ENCODE measurements at regions not wholly inside any gene's neighbourhood (a gene's known extent, or its start where the extent isn't known, plus 50 kb on each side); places are given as distances from the start of the nearest gene placed in this dataset.

DNA sequence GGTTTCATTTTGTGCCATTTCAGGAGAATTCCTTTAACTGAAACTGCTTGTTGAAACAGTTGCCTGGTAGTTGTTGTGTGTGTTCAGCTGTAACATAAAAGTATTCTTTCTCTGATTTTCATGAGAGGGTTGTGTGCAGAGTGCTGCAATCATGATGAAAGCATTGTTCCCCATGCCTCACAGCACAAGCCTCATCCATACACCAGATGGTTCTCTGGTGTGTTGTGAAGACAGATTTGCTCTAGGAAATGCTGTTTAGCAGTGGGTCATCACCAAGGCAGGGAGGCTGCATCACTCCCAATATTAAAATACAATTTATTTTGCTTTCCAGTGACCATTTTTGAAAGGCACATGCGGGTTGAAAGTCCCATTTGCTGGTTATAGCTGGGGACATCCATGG, 404.4 kb downstream of the AACS start:
- FAIRE-seq (no peak), ATAC-seq (no peak), DNase-seq (ENCODE audit: low read depth, low spot score) (no peak)
- no peaks in the 10 kb centered on the region for H3K36me3 ChIP-seq (ENCODE audit: control insufficient read depth in 2 of 2, insufficient read depth in 2 of 2, low read length in 1 of 2)
- TF ChIP-seq SREBF2 (IDR thresholded peaks at IDR 0.05; ENCODE audit: low read length) (no peak), SUPT20H (IDR thresholded peaks at IDR 0.05; ENCODE audit: borderline replicate concordance, control insufficient read depth, low read depth, low read length) (no peak), BRCA1 (IDR thresholded peaks at IDR 0.05; ENCODE audit: low read depth, low read length) (no peak), MXI1 (IDR thresholded peaks at IDR 0.05; ENCODE audit: low read depth, low read length) (no peak), SREBF1 (IDR thresholded peaks at IDR 0.05; ENCODE audit: low read length) (no peak), ZNF207 (IDR thresholded peaks at IDR 0.05; ENCODE audit: borderline replicate concordance) (no peak)
- TF ChIP-seq, protein P1, sequence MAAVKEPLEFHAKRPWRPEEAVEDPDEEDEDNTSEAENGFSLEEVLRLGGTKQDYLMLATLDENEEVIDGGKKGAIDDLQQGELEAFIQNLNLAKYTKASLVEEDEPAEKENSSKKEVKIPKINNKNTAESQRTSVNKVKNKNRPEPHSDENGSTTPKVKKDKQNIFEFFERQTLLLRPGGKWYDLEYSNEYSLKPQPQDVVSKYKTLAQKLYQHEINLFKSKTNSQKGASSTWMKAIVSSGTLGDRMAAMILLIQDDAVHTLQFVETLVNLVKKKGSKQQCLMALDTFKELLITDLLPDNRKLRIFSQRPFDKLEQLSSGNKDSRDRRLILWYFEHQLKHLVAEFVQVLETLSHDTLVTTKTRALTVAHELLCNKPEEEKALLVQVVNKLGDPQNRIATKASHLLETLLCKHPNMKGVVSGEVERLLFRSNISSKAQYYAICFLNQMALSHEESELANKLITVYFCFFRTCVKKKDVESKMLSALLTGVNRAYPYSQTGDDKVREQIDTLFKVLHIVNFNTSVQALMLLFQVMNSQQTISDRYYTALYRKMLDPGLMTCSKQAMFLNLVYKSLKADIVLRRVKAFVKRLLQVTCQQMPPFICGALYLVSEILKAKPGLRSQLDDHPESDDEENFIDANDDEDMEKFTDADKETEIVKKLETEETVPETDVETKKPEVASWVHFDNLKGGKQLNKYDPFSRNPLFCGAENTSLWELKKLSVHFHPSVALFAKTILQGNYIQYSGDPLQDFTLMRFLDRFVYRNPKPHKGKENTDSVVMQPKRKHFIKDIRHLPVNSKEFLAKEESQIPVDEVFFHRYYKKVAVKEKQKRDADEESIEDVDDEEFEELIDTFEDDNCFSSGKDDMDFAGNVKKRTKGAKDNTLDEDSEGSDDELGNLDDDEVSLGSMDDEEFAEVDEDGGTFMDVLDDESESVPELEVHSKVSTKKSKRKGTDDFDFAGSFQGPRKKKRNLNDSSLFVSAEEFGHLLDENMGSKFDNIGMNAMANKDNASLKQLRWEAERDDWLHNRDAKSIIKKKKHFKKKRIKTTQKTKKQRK (IDR thresholded peaks at IDR 0.05; ENCODE audit: low read depth, low read length): no peak
- RAD21 ChIA-PET (ENCODE audit: unreplicated experiment): interaction anchor here (1.2 to 4.0 kb wide), 2 partner anchors 34 to 138 kb away, joined by 3 to 27 read pairs; no protein-coding TSS in a partner anchor
- no TSS peak for BruUV-seq (replicated peaks)
- H3K4me2 ChIP-seq (ENCODE audit: control insufficient read depth, insufficient read depth): no peak overlapping the region
- SMC1A ChIA-PET (ENCODE audit: uncharacterized antibody, unreplicated experiment): interaction anchor here (1.3 to 2.0 kb wide), 5 partner anchors 12 to 39 kb away, joined by 3 to 13 read pairs (median 5); no protein-coding TSS in a partner anchor
- no peak overlapping the region for H3K4me3 ChIP-seq
- H2AFZ ChIP-seq (ENCODE audit: control insufficient read depth, low read depth, low read length): no peak overlapping the region
- H3K27me3 ChIP-seq (replicated peaks in 1 of 2; ENCODE audit: control insufficient read depth in 2 of 2, insufficient read depth in 2 of 2, low read length in 1 of 2): no peaks in the 10 kb centered on the region
- H3K9ac ChIP-seq (ENCODE audit: control insufficient read depth, insufficient read depth, low read length): no peak overlapping the region
- in situ Hi-C loops (cut with MboI): no loop called here
- peaks cover 3% of the 10 kb centered on the region; the same call in 2 of the 3 replicates for H3K9me3 ChIP-seq (replicated peaks; ENCODE audit: control insufficient read depth, insufficient read depth, low read length)
- no peak overlapping the region for H3K27ac ChIP-seq (ENCODE audit: control insufficient read depth, insufficient read depth)
- CTCF ChIA-PET: interaction anchor here (1.5 to 1.9 kb wide), 4 partner anchors 16 to 65 kb away, joined by 3 to 7 read pairs (median 4); no protein-coding TSS in a partner anchor
- no peaks in the 10 kb centered on the region for H3K79me2 ChIP-seq (ENCODE audit: control insufficient read depth, insufficient read depth, low read length)
- H4K20me1 ChIP-seq (ENCODE audit: control insufficient read depth, insufficient read depth): no peaks in the 10 kb centered on the region
- 50% methylated on average over 1 of the region's 1 CpG for WGBS (ENCODE audit: insufficient coverage, insufficient replicate concordance, low lambda C conversion rate, missing lambda C conversion rate)
- POLR2A ChIA-PET: interaction anchor here (0.7 to 1.2 kb wide), 3 partner anchors 15 to 34 kb away, joined by 3 to 5 read pairs (median 3); no protein-coding TSS in a partner anchor
- peaks cover 4% of the 10 kb centered on the region; the same call in 1 of the 2 replicates for H3K4me1 ChIP-seq (ENCODE audit: control insufficient read depth, insufficient read depth, low read length)
- intact Hi-C loops (cut with micrococcal nuclease; ENCODE audit: unreplicated experiment): no loop called here
